ENCODE measurements at regions not wholly inside any gene's neighbourhood (a gene's known extent, or its start where the extent isn't known, plus 50 kb on each side); places are given as distances from the start of the nearest gene placed in this dataset.

DNA sequence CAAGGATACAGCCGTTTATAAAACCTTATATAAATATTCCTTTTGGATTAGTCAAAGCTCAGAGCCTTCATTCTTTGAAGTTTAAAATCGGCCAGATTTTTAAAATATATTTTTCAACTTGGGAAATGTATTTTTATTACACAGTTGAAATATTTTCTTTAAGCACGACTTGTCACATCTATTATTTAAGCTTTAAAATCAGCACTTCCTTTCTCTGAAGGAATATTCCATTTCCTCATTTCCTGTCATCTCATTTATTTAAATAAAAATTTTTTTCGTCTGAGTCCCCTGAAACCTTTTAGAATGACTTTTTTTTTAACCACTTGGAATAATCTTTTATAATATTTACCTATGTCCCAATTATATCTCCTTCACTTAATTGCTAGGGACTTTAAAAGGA is 107.5 kb upstream of the PDE3A start:
- Histone ChIP-seq H3K4me1 (ENCODE audit: control extremely low read depth in 1 of 4, control insufficient read depth in 4 of 4, insufficient read depth in 4 of 4, low read length in 3 of 4) (no peaks in the 10 kb centered on the region), H3K4me3 (ENCODE audit: control insufficient read depth in 1 of 7, extremely low read depth in 1 of 7, insufficient read depth in 4 of 7, low read depth in 2 of 7, low read length in 6 of 7) (no peak overlapping the region), H3K27ac (ENCODE audit: insufficient read depth in 1 of 2, low read depth in 1 of 2, low read length in 2 of 2, poor library complexity in 1 of 2, severe bottlenecking in 2 of 2) (no peak overlapping the region), H3K36me3 (ENCODE audit: control insufficient read depth in 4 of 4, insufficient read depth in 4 of 4, low read length in 3 of 4) (no peaks in the 10 kb centered on the region), H3K27me3 (replicated peaks in 2 of 5; ENCODE audit: control insufficient read depth in 4 of 5, insufficient read depth in 5 of 5, low read length in 4 of 5) (no peaks in the 10 kb centered on the region), H3K9me3 (ENCODE audit: control extremely low read depth in 1 of 5, control insufficient read depth in 4 of 5, insufficient read depth in 2 of 5, low read depth in 1 of 5, low read length in 4 of 5) (no peaks in the 10 kb centered on the region)
- CTCF ChIA-PET = no interaction called here
- POLR2A ChIA-PET = no interaction called here
- WGBS (ENCODE audit: insufficient coverage) = no CpG with 5 or more reads among the region's 4 CpGs
- peak in 1 of 3 donors; percentile 1 for DNase-seq

DNA sequence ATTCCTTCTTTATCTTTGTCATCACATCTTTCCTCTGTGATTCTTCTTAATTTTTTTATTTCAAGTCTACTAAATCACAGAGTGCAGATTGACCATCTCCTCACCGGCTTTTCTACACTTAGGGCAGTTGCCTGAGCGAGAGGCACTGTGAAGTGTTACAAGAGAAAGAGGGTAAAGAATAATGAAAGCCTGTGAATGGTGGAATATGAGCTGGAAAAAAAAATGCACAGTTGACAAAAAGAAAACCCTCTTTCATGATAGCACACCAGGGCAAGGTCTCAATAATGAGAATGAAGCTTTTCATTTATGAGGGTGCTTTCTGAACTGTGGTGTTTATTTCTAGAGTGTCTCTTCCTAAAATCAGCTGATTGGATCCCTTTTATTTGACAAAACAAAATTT is 106.2 kb upstream of the PDE3A start:
- Histone ChIP-seq H3K27me3 (replicated peaks in 2 of 5; ENCODE audit: control insufficient read depth in 4 of 5, insufficient read depth in 5 of 5, low read length in 4 of 5) (no peaks in the 10 kb centered on the region), H3K4me1 (ENCODE audit: control extremely low read depth in 1 of 4, control insufficient read depth in 4 of 4, insufficient read depth in 4 of 4, low read length in 3 of 4) (no peaks in the 10 kb centered on the region), H3K36me3 (ENCODE audit: control insufficient read depth in 4 of 4, insufficient read depth in 4 of 4, low read length in 3 of 4) (no peaks in the 10 kb centered on the region), H3K27ac (ENCODE audit: insufficient read depth in 1 of 2, low read depth in 1 of 2, low read length in 2 of 2, poor library complexity in 1 of 2, severe bottlenecking in 2 of 2) (no peak overlapping the region), H3K9me3 (ENCODE audit: control extremely low read depth in 1 of 5, control insufficient read depth in 4 of 5, insufficient read depth in 2 of 5, low read depth in 1 of 5, low read length in 4 of 5) (no peaks in the 10 kb centered on the region), H3K4me3 (ENCODE audit: control insufficient read depth in 1 of 7, extremely low read depth in 1 of 7, insufficient read depth in 4 of 7, low read depth in 2 of 7, low read length in 6 of 7) (no peak overlapping the region)
- CTCF ChIA-PET = no interaction called here
- POLR2A ChIA-PET = no interaction called here
- 100% methylated on average over 2 of the region's 2 CpGs for WGBS (ENCODE audit: insufficient coverage)
- no peak for DNase-seq

DNA sequence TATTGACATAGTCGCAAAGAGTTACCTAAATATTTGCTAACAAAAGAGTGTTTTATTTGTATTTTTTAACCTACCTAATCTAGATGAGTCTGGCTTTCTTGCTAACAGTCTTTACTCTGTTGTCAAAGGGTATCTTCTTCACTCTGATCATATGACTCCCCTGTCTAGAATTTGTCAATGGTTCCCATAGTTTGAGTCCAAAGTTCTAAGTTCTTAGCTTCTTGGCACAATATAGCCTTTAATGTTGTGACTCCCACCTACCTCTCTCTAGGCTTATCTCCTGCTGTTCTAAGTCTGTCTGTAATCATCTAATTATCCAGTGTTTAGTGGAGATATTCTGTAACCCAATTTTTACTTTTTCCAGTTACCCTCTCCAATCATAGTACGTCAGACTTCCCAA is 104.3 kb upstream of the PDE3A start:
- DNase-seq = no peak
- H3K4me1 ChIP-seq (ENCODE audit: control extremely low read depth in 1 of 4, control insufficient read depth in 4 of 4, insufficient read depth in 4 of 4, low read length in 3 of 4) = no peaks in the 10 kb centered on the region
- no peaks in the 10 kb centered on the region for H3K9me3 ChIP-seq (ENCODE audit: control extremely low read depth in 1 of 5, control insufficient read depth in 4 of 5, insufficient read depth in 2 of 5, low read depth in 1 of 5, low read length in 4 of 5)
- no CpG with 5 or more reads among the region's 2 CpGs for WGBS (ENCODE audit: insufficient coverage)
- no peaks in the 10 kb centered on the region for H3K27me3 ChIP-seq (replicated peaks in 2 of 5; ENCODE audit: control insufficient read depth in 4 of 5, insufficient read depth in 5 of 5, low read length in 4 of 5)
- ChIA-PET POLR2A (no interaction called here), CTCF (no interaction called here)
- no peak overlapping the region for H3K27ac ChIP-seq (ENCODE audit: insufficient read depth in 1 of 2, low read depth in 1 of 2, low read length in 2 of 2, poor library complexity in 1 of 2, severe bottlenecking in 2 of 2)
- H3K36me3 ChIP-seq (ENCODE audit: control insufficient read depth in 4 of 4, insufficient read depth in 4 of 4, low read length in 3 of 4) = no peaks in the 10 kb centered on the region
- H3K4me3 ChIP-seq (ENCODE audit: control insufficient read depth in 1 of 7, extremely low read depth in 1 of 7, insufficient read depth in 4 of 7, low read depth in 2 of 7, low read length in 6 of 7) = no peak overlapping the region

DNA sequence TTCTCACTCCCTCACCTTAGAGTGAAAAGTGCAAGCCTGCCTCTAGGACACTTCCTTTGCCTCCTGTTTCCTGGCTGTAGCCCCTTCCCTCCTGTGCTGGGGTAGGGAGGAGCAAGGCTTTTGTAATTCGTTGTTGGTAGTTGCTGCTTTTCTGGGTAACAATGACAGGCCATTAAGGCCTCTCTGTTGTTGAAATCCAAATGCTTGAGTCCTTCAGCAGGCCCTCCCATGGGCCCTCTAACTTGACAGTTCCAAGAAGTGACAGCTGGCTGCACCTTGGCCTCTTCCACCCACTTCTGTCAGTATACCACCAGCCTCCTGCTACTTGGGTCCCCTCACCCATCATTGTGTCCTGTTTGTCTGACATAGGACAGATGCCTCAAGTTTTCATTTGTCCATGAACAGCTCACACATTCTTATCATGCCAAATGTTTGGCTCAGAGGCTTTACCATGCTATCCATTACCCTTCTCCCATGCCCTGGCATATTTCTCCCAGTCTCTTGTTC is 103.7 kb upstream of the PDE3A start:
- H3K4me3 ChIP-seq (ENCODE audit: control insufficient read depth in 1 of 7, extremely low read depth in 1 of 7, insufficient read depth in 4 of 7, low read depth in 2 of 7, low read length in 6 of 7) = no peak overlapping the region
- H3K36me3 ChIP-seq (ENCODE audit: control insufficient read depth in 4 of 4, insufficient read depth in 4 of 4, low read length in 3 of 4) = no peaks in the 10 kb centered on the region
- no CpG with 5 or more reads among the region's 1 CpG for WGBS (ENCODE audit: insufficient coverage)
- H3K27ac ChIP-seq (ENCODE audit: insufficient read depth in 1 of 2, low read depth in 1 of 2, low read length in 2 of 2, poor library complexity in 1 of 2, severe bottlenecking in 2 of 2) = no peak overlapping the region
- no peak for DNase-seq
- H3K9me3 ChIP-seq (ENCODE audit: control extremely low read depth in 1 of 5, control insufficient read depth in 4 of 5, insufficient read depth in 2 of 5, low read depth in 1 of 5, low read length in 4 of 5) = no peaks in the 10 kb centered on the region
- POLR2A ChIA-PET = no interaction called here
- CTCF ChIA-PET = no interaction called here
- H3K4me1 ChIP-seq (ENCODE audit: control extremely low read depth in 1 of 4, control insufficient read depth in 4 of 4, insufficient read depth in 4 of 4, low read length in 3 of 4) = no peaks in the 10 kb centered on the region
- H3K27me3 ChIP-seq (replicated peaks in 2 of 5; ENCODE audit: control insufficient read depth in 4 of 5, insufficient read depth in 5 of 5, low read length in 4 of 5) = no peaks in the 10 kb centered on the region

DNA sequence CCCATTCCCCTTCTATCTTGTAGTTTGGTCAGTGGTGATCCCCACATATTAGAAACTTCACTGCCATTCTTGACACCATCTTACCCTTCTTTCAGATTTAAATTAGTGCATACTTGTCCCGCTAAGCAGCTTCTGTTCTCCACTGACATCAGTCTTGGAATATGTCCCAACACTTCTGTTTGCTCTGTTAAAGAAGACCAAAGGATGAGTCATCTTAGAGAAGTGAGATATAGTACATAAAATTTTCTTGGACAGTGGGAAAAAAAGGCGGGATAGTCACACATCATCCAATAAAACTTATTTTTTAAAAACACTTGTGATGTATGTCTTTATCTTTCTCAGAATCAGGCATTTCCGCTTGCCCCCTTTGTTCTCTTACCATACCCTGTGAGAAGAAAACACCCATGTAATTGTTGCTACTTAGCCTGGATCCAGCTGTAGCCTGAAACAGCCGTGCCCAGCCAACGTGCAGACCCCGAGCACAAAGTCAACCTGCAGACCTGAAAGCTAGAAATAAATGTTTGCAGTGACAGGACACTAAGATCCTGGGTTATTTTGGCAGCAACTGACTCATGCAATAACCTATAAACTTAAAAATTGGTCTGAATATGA is 100.1 kb upstream of the PDE3A start:
- ChIA-PET CTCF (no interaction called here), POLR2A (no interaction called here)
- H3K4me3 ChIP-seq (ENCODE audit: control insufficient read depth in 1 of 7, extremely low read depth in 1 of 7, insufficient read depth in 4 of 7, low read depth in 2 of 7, low read length in 6 of 7) = no peak overlapping the region
- DNase-seq = no peak
- no peaks in the 10 kb centered on the region for H3K36me3 ChIP-seq (ENCODE audit: control insufficient read depth in 4 of 4, insufficient read depth in 4 of 4, low read length in 3 of 4)
- no peaks in the 10 kb centered on the region for H3K4me1 ChIP-seq (ENCODE audit: control extremely low read depth in 1 of 4, control insufficient read depth in 4 of 4, insufficient read depth in 4 of 4, low read length in 3 of 4)
- no peak overlapping the region for H3K27ac ChIP-seq (ENCODE audit: insufficient read depth in 1 of 2, low read depth in 1 of 2, low read length in 2 of 2, poor library complexity in 1 of 2, severe bottlenecking in 2 of 2)
- WGBS (ENCODE audit: insufficient coverage) = 100% methylated on average over 1 of the region's 6 CpGs
- H3K9me3 ChIP-seq (ENCODE audit: control extremely low read depth in 1 of 5, control insufficient read depth in 4 of 5, insufficient read depth in 2 of 5, low read depth in 1 of 5, low read length in 4 of 5) = no peaks in the 10 kb centered on the region
- no peaks in the 10 kb centered on the region for H3K27me3 ChIP-seq (replicated peaks in 2 of 5; ENCODE audit: control insufficient read depth in 4 of 5, insufficient read depth in 5 of 5, low read length in 4 of 5)

DNA sequence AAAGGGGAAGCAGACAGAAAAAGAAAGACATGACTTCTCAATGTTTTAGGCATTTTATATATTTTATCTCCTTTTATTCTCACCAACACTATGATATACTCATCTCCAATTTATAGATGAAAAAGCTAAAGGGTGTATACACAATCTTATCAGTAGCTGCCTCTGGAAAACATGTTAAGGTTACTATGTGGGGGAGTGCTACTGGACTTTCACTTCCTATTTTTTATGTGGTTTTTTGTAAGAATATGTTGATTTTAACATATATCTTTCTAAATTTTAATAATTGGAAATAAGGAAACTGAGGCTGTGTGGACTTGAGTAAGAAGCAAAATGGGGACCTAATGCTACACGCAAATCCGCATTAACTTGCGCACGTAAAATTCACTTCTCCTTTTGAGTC is 99.6 kb upstream of the PDE3A start:
- Histone ChIP-seq H3K4me3 (ENCODE audit: control insufficient read depth in 1 of 7, extremely low read depth in 1 of 7, insufficient read depth in 4 of 7, low read depth in 2 of 7, low read length in 6 of 7) (no peak overlapping the region), H3K27me3 (replicated peaks in 2 of 5; ENCODE audit: control insufficient read depth in 4 of 5, insufficient read depth in 5 of 5, low read length in 4 of 5) (no peaks in the 10 kb centered on the region), H3K9me3 (ENCODE audit: control extremely low read depth in 1 of 5, control insufficient read depth in 4 of 5, insufficient read depth in 2 of 5, low read depth in 1 of 5, low read length in 4 of 5) (no peaks in the 10 kb centered on the region), H3K27ac (ENCODE audit: insufficient read depth in 1 of 2, low read depth in 1 of 2, low read length in 2 of 2, poor library complexity in 1 of 2, severe bottlenecking in 2 of 2) (no peak overlapping the region), H3K4me1 (ENCODE audit: control extremely low read depth in 1 of 4, control insufficient read depth in 4 of 4, insufficient read depth in 4 of 4, low read length in 3 of 4) (no peaks in the 10 kb centered on the region), H3K36me3 (ENCODE audit: control insufficient read depth in 4 of 4, insufficient read depth in 4 of 4, low read length in 3 of 4) (no peaks in the 10 kb centered on the region)
- ChIA-PET POLR2A (no interaction called here), CTCF (no interaction called here)
- 100% methylated on average over 4 of the region's 4 CpGs for WGBS (ENCODE audit: insufficient coverage)
- no peak for DNase-seq

DNA sequence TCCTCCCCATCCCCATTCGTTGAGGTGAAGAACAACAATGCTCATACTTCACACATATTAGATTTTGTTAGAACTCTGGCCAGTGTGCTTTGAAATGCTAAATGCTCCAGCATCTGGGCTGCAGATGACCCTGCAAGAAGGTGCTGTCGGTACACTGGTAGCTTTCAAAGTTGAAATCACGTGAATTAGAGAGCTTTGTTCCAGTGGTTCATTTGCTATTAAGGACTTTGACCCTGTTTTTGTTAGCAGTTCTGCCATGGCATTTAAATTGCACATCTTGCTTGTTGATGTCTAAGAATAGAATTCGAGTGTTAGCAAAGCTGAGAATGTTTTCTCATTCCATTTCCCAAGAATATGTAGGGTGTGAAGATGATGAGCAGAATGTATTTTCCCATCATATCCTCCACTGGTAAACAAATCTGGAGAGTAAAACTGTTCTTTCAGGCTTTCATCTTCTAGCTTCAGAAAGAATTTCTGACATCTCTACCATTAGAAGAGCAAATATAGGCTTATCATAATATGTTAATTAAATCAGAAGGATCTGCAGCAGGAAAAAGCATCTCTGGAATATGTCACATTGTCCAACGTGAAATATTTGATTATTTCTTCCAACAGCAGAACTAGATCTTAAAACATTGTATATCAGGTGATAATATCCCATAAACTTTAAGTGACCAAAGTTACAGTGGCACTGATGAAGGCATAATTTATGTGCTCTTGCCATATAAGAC is 98.8 kb upstream of the PDE3A start:
- CTCF ChIA-PET = no interaction called here
- no peaks in the 10 kb centered on the region for H3K4me1 ChIP-seq (ENCODE audit: control extremely low read depth in 1 of 4, control insufficient read depth in 4 of 4, insufficient read depth in 4 of 4, low read length in 3 of 4)
- H3K27me3 ChIP-seq (replicated peaks in 2 of 5; ENCODE audit: control insufficient read depth in 4 of 5, insufficient read depth in 5 of 5, low read length in 4 of 5) = no peaks in the 10 kb centered on the region
- H3K27ac ChIP-seq (ENCODE audit: insufficient read depth in 1 of 2, low read depth in 1 of 2, low read length in 2 of 2, poor library complexity in 1 of 2, severe bottlenecking in 2 of 2) = no peak overlapping the region
- WGBS (ENCODE audit: insufficient coverage) = 97% methylated on average over 3 of the region's 5 CpGs
- no peaks in the 10 kb centered on the region for H3K9me3 ChIP-seq (ENCODE audit: control extremely low read depth in 1 of 5, control insufficient read depth in 4 of 5, insufficient read depth in 2 of 5, low read depth in 1 of 5, low read length in 4 of 5)
- POLR2A ChIA-PET = no interaction called here
- no peak overlapping the region for H3K4me3 ChIP-seq (ENCODE audit: control insufficient read depth in 1 of 7, extremely low read depth in 1 of 7, insufficient read depth in 4 of 7, low read depth in 2 of 7, low read length in 6 of 7)
- no peak for DNase-seq
- no peaks in the 10 kb centered on the region for H3K36me3 ChIP-seq (ENCODE audit: control insufficient read depth in 4 of 4, insufficient read depth in 4 of 4, low read length in 3 of 4)

Measured in common myeloid progenitor, CD34-positive (primary cell).